ENCODE measurements at regions not wholly inside any gene's neighbourhood (a gene's known extent, or its start where the extent isn't known, plus 50 kb on each side); places are given as distances from the start of the nearest gene placed in this dataset.

DNA sequence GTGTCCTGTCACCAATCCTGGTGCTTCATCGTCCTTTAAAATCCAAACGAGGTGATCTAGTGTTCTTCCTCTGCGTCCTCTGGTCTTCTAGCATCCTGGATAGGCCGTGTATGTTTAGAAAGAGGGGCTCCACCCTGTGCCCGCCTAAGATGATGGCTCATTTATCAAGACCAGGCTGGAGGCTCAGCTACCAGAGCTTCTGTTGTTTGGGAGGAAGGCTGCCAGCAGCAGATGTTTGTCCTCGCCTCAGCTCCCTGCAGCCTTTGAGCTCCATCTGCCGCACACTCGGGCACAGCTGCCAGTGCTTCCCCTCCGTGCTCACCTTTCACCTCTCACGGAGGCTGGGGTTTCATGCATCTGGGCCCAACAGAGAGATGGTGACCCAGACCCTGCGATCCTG lies 954.7 kb upstream of the RBFOX1 start:
- TF ChIP-seq BHLHE40 (IDR thresholded peaks at IDR 0.05; ENCODE audit: low read depth, low read length) (no peak), POLR2A (IDR thresholded peaks at IDR 0.05; ENCODE audit: low read depth, low read length) (no peak), MAZ (IDR thresholded peaks at IDR 0.05; ENCODE audit: borderline replicate concordance, low read depth, low read length) (no peak), RAD21 (IDR thresholded peaks at IDR 0.05; ENCODE audit: low read length) (no peak), MXI1 (IDR thresholded peaks at IDR 0.05; ENCODE audit: borderline replicate concordance, low read depth, low read length) (no peak), RCOR1 (IDR thresholded peaks at IDR 0.05; ENCODE audit: insufficient replicate concordance, low read length) (no peak), CHD1 (IDR thresholded peaks at IDR 0.05; ENCODE audit: low read depth, low read length) (no peak), RFX5 (IDR thresholded peaks at IDR 0.05; ENCODE audit: low read depth, low read length) (no peak), CEBPB (IDR thresholded peaks at IDR 0.05; ENCODE audit: low read depth, low read length) (no peak), SMC3 (IDR thresholded peaks at IDR 0.05; ENCODE audit: low read depth, low read length) (no peak)
- TF ChIP-seq, protein P1, sequence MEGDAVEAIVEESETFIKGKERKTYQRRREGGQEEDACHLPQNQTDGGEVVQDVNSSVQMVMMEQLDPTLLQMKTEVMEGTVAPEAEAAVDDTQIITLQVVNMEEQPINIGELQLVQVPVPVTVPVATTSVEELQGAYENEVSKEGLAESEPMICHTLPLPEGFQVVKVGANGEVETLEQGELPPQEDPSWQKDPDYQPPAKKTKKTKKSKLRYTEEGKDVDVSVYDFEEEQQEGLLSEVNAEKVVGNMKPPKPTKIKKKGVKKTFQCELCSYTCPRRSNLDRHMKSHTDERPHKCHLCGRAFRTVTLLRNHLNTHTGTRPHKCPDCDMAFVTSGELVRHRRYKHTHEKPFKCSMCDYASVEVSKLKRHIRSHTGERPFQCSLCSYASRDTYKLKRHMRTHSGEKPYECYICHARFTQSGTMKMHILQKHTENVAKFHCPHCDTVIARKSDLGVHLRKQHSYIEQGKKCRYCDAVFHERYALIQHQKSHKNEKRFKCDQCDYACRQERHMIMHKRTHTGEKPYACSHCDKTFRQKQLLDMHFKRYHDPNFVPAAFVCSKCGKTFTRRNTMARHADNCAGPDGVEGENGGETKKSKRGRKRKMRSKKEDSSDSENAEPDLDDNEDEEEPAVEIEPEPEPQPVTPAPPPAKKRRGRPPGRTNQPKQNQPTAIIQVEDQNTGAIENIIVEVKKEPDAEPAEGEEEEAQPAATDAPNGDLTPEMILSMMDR (conservative IDR thresholded peaks at IDR 0.05; ENCODE audit: low read depth, low read length), result no peak
- TF ChIP-seq, protein P2, sequence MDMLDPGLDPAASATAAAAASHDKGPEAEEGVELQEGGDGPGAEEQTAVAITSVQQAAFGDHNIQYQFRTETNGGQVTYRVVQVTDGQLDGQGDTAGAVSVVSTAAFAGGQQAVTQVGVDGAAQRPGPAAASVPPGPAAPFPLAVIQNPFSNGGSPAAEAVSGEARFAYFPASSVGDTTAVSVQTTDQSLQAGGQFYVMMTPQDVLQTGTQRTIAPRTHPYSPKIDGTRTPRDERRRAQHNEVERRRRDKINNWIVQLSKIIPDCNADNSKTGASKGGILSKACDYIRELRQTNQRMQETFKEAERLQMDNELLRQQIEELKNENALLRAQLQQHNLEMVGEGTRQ (IDR thresholded peaks at IDR 0.05; ENCODE audit: low read depth, low read length), result no peak
